DMS 273 (cell line): ENCODE measurements at regions not wholly inside any gene's neighbourhood (a gene's known extent, or its start where the extent isn't known, plus 50 kb on each side); places are given as distances from the start of the nearest gene placed in this dataset.
A peak's percentile ranks its signal among the peaks of the same experiment; 100 is the strongest.
"Not testable (repeated sequence)": the region's sequence is repeated elsewhere in the genome, so short reads cannot be mapped to it uniquely, and the experiment has no call there.

Experiments
- DNase-seq: peaks from one replicate; lab custom pipeline; 2025; ENCODE audit not compliant: unreplicated experiment; lab: John Stamatoyannopoulos, UW

DNA sequence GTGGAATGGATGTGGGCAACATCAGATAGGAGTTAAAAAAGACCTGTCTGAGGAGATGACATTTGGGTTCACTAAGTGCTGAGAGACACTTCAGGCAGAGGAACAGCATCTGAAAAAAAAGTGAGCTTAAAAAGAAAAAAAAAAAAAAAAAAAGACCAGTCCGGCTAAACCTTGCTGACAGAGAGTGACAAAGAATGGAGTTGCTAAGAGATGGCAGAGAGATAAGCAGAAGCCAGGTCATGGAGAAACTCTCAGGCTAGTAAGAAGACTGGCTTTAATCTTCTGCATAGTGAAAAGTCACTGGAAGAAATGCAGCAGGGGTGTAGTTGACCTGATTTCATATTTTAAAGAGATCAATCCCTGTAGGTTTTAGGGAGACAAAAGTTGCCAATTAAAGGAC lies 711.1 kb upstream of the SEMA3D start:
- no peak for DNase-seq

DNA sequence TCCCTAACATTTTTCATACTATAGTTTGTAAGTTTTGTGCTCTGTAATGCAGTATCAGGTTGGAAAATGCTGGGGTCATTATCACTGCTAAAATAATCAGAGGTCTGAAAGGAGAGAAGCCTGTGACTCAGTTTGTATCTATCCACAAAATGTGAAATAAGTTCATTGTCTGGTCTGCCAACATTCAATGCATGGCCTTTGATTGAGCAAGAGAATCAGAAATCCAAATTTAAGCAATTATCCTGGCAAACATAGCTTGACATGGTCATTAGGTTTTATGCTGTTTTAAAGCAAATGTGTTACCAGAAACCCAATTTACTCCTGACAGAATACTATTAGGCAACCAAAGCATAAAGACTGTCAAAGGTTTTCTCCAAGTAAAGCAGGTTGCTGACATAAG lies 709.7 kb upstream of the SEMA3D start:
- no peak for DNase-seq

GRCh38 chr7:85895835-85896234 lies 709.0 kb upstream of the SEMA3D start:
- DNase-seq = no peak

GRCh38 chr7:85891900-85892299 lies 705.0 kb upstream of the SEMA3D start:
- DNase-seq = not testable (repeated sequence)

DNA sequence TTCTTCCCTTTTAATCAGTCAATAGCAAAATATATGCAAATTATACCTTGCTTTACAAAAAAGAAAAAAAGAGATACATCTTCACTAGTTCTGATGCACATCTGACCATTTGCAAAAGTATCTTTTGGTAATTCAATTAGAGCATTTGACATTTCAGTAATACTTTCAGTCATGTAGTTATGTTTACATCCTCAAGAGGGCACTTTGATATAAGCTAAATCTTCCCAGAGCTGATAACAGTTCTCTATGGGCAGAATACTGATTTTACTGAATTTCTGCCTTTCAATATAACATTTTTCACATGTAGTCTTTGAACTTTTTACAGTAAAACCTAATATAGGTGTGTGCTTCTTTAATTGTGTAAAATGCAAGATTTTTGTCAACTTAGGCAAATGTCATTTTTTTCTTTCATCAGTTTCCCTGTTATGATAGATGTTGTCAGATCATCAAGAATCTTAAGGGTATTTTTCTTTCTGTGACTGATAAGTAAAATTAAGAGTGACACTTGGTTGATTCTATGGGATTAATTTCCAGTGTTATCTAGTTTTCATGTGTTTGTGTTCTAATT lies 703.5 kb upstream of the SEMA3D start:
- DNase-seq = peak; percentile 57

GRCh38 chr7:85887133-85887532 lies 700.3 kb upstream of the SEMA3D start:
- DNase-seq = no peak

DNA sequence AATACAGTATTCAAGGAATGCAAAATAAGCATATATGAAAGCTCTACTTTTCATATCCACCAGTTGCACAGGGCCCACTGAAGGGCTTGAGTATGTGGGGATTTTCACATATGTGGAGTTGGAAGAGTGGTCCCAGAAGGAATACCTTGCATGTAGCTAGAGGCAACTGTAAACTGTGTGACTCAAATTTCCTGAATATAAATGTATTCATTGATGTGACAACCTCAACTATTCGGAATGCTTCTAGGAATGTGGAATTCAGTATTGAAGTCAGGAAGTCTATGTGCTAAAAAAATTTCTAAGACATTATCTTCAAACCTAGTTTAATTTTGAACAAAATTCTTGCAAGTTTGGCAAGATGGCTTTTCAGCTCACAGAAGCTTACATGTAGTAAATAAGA lies 695.5 kb upstream of the SEMA3D start:
- no peak for DNase-seq

DNA sequence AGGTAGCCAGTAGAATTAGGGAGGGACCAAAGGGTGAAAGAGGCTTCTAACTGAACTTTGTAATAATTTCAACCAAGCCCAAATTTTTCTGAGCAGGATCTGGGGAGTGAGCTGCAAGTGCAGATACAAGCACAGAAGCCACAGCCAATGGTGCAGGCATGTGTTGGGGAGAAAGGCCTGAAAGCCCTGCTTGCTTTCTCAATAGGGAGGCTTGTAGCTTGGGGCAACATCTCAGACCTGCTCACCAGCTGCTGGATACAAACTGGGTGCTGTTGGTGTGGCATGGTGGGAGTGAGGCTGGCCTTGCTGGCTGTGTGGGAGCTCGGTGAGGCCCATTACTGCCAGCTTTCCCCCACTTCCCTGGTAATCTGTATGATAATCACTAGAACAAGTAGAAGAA lies 688.5 kb upstream of the SEMA3D start:
- DNase-seq = no peak

- no peak for DNase-seq
Observed at GRCh38 chr7:85866540-85866939, 679.7 kb upstream of the SEMA3D start.

- DNase-seq = peak; percentile 48
Observed at GRCh38 chr7:85851571-85852193, 664.8 kb upstream of the SEMA3D start.

DNA sequence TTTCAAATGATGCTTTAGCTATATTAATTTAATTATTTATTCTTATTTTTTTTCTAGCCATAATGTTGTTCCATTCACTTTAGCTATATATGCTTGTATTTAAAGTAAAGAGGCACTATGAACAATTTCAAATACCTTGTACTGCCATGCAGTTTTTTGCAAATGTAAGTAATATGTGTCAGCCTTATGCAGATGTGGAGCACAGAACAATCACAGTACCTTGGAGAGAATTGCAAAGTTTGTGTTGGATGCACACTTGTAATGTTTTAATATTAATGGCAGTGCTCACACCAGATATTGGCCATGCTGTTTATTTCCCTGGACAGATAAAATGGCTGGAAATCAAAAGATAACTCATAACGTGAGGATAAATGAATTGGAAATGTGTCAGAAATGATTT lies 663.5 kb upstream of the SEMA3D start:
- no peak for DNase-seq

- no peak for DNase-seq
Observed at GRCh38 chr7:85840554-85840953, 653.7 kb upstream of the SEMA3D start.

DNA sequence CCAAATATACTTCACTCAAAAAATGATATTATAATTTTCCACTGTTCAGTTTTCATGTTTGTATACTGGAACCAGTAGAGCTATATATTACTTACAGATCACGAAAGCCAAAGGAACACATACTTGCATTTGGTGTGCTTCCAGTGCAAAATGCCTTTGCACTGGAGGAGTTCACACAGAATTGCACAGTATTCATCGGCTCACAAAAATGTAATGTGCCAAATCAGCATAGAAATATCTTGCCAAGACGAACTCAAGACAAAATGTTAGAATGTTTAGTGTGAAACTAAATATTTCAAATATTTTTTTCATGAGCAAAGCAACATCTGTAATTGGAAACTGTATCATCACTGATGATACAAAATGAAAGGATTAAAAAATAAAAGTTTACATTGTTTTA lies 646.2 kb upstream of the SEMA3D start:
- DNase-seq = no peak

- DNase-seq = no peak
Observed at GRCh38 chr7:85830982-85831381, 644.1 kb upstream of the SEMA3D start.

DNA sequence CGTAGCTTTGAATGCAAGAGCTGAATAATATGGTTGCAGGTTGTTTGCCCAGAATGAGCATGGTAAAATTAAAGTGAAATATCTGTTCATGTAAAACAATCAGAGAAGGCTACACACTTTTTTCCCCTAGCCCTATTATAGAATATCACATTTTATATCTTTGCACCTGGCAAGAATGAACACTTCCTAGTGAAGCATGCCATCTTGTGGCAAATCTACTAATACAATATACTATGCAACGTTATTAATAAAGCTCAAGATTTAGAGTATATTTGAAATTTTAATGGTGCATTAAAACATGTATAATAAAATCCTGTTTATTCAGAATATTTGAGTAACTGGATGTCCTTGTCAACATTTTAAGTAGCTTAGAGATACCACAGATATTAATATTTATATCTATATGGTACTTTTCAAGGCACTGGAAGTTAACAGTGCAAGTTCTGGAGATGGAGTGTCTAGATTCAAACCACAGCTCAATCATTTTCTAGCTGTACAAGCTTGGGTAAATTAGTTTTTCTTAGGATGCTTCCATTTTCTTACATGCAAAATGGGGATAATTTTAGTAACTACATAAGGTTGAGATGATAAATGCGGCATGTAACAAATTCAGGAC lies 643.1 kb upstream of the SEMA3D start:
- peak; percentile 25 for DNase-seq

DNA sequence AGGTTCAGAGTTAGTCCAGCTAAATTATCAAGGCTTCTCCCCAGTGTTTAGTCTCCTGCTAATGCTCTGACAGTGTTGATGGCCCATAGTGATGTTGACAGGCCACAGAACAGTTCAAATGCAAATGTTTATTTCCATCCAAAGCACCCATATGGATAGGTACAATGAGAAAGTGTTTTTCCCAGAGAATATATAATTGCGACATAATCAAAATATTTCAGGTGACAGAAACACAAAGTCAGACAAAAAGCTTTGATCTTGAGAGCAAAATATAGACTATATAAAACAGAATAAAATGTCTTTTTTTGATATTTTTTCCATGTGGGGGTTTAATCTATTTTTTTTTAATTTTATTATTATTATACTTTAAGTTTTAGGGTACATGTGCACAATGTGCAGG lies 642.3 kb upstream of the SEMA3D start:
- DNase-seq = no peak

- no peak for DNase-seq
Observed at GRCh38 chr7:85828614-85829013, 641.8 kb upstream of the SEMA3D start.

- DNase-seq = no peak
Observed at GRCh38 chr7:85823396-85824080, 636.7 kb upstream of the SEMA3D start.

- no peak for DNase-seq
Observed at GRCh38 chr7:85821926-85822325, 635.1 kb upstream of the SEMA3D start.

DNA sequence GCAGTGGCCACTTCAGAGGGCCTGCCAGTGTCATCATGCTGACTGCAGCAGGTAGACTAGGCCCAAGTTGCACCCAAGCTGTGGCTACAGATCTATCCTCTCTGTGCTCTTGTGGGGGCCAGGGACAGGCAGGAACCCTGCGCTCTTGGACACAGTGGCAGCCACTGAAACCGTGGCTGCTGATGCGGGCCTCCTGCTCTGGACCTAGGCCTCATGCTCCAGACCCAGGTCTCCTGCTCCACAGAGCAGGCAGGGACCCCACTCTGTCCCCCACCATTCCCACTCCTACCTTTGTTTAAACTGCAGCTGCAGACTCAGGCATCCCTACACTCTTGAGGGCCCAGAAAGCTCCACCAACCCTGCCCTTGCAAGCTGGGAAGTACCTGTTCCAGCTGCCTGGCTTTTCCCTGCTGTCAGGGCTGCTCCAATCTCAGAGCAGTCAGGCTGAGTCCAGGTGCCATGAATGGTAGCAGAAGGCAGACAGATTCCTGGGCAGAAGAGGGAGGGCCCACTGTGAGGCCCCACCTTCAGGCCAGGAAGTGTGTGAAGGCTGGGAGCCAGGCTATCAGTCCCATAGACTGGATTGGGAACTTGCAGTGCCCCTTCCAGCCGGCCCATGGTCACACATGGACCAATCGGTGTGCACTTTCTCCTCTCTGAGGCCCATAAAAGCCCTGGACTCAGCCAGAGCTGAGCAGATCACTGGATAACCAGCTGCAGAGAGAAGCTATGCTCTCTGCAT lies 634.0 kb upstream of the SEMA3D start:
- DNase-seq = no peak

DNA sequence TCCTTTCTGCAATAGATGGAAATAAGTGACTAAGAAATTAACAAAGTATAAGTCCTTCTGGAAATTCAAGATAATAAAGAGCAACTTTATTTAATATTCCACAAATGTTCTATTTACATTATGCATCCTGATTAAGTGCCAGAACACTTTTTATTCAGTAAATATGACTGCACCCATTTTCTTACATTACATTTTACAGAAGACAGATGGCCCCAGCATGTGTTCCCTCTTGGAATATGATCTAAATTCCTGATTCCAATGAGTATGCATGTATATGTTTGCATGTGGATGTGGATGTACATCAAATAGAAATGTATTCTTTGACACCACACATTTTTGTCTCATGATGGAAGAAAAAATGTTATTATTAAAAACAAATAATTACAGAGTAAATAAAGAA lies 628.7 kb upstream of the SEMA3D start:
- no peak for DNase-seq

GRCh38 chr7:85806321-85806720 lies 619.5 kb upstream of the SEMA3D start:
- no peak for DNase-seq
